HG03066 (cell line): ENCODE measurements at regions not wholly inside any gene's neighbourhood (a gene's known extent, or its start where the extent isn't known, plus 50 kb on each side); places are given as distances from the start of the nearest gene placed in this dataset.
"Not testable (repeated sequence)": the region's sequence is repeated elsewhere in the genome, so short reads cannot be mapped to it uniquely, and the experiment has no call there.

Source experiments
- ATAC-seq: cut with Tn5 transposase; IDR thresholded peaks from one replicate; pipeline ENCODE4 v1.9.1; 2021; ENCODE audit warnings: low read depth; ENCODE audit not compliant: unreplicated experiment

- ATAC-seq: no peak
Measured at GRCh38 chr21:35818597-35818996, 241.7 kb downstream of the SETD4 start.

GRCh38 chr21:35814858-35815619 lies 245.3 kb downstream of the SETD4 start:
- no peak for ATAC-seq

- no peak for ATAC-seq
Measured at GRCh38 chr21:35812679-35813078, 247.6 kb downstream of the SETD4 start.

- no peak for ATAC-seq
Measured at GRCh38 chr21:35811191-35811806, 249.0 kb downstream of the SETD4 start.

GRCh38 chr21:35810431-35810970 lies 249.8 kb downstream of the SETD4 start:
- ATAC-seq: no peak

- ATAC-seq: no peak
Measured at GRCh38 chr21:35801391-35801790, 258.9 kb downstream of the SETD4 start.

- ATAC-seq: not testable (repeated sequence)
Measured at GRCh38 chr21:35800796-35801385, 259.4 kb downstream of the SETD4 start.

GRCh38 chr21:35796844-35797243 lies 263.5 kb downstream of the SETD4 start:
- ATAC-seq: no peak

GRCh38 chr21:35794527-35794926 lies 265.8 kb downstream of the SETD4 start:
- ATAC-seq: not testable (repeated sequence)

GRCh38 chr21:35792569-35793305 lies 267.6 kb downstream of the SETD4 start:
- ATAC-seq: no peak

GRCh38 chr21:35791541-35792325 lies 268.6 kb downstream of the SETD4 start:
- no peak for ATAC-seq

GRCh38 chr21:35783721-35784120 lies 276.6 kb downstream of the SETD4 start:
- ATAC-seq: no peak

GRCh38 chr21:35782667-35783066 lies 277.7 kb downstream of the SETD4 start:
- ATAC-seq: no peak

- ATAC-seq: no peak
Measured at GRCh38 chr21:35780983-35781382, 279.3 kb downstream of the SETD4 start.

- no peak for ATAC-seq
Measured at GRCh38 chr21:35779690-35780570, 280.4 kb downstream of the SETD4 start.

GRCh38 chr21:35779167-35779566 lies 281.2 kb downstream of the SETD4 start:
- no peak for ATAC-seq

- no peak for ATAC-seq
Measured at GRCh38 chr21:35777081-35777480, 283.2 kb downstream of the SETD4 start.

GRCh38 chr21:35775778-35776544 lies 284.4 kb downstream of the SETD4 start:
- ATAC-seq: no peak
